SK-N-SH (cell line): ENCODE measurements at regions not wholly inside any gene's neighbourhood (a gene's known extent, or its start where the extent isn't known, plus 50 kb on each side); places are given as distances from the start of the nearest gene placed in this dataset.

Source experiments
- CTCF ChIA-PET: fragments of 300-600, 350-600 bp; formaldehyde crosslinking; extraction: SDS; loops from one replicate; lab custom pipeline; 2021; lab: Yijun Ruan, JAX
- POLR2A ChIA-PET: fragments of 350-600 bp; sonication (Branson Sonifier 250); formaldehyde crosslinking; extraction: SDS; loops from one replicate; lab custom pipeline; 2020; ENCODE audit warnings: antibody characterized with exemption, inconsistent platforms; lab: Yijun Ruan, JAX
- DNase-seq: peaks from one replicate; pipeline ENCODE4 v3.0.0; 2012
- H2AFZ ChIP-seq: fragments of 200-600 bp; sonication (generic); 2 replicates; pipeline ENCODE4 v1.8.1; 2016; ENCODE audit warnings: antibody characterized with exemption, mild to moderate bottlenecking, low read depth
- H3F3A ChIP-seq: fragments of 200-600 bp; sonication (generic); replicated peaks from 2 replicates; pipeline ENCODE3; 2016; ENCODE audit warnings: antibody characterized with exemption, mild to moderate bottlenecking; ENCODE audit not compliant: insufficient read depth
- H3K27ac ChIP-seq, 2 experiments: fragments of 200-500 bp in 1 of 2; fragments of 200-600 bp in 1 of 2; sonication (Bioruptor generic) in 1 of 2; sonication (generic), shearing (Covaris generic) in 1 of 2; 2 replicates each; pipeline versions ENCODE4 v1.5.1 to v1.6.1; 2014 to 2016; ENCODE audit warnings: low read depth in 2 of 2, inconsistent platforms in 1 of 2, low read length in 1 of 2, mild to moderate bottlenecking in 1 of 2, mixed read lengths in 1 of 2
- H3K27me3 ChIP-seq: fragments of 200-600 bp; sonication (generic), shearing (Covaris generic); 2 replicates; pipeline ENCODE4 v1.6.1; 2016; ENCODE audit warnings: mixed run types; ENCODE audit not compliant: insufficient read depth
- H3K36me3 ChIP-seq, 2 experiments: fragments of 200-500 bp in 1 of 2; fragments of 200-600 bp in 1 of 2; sonication (Bioruptor generic) in 1 of 2; sonication (generic) in 1 of 2; replicated peaks in 1 of 2; 2 replicates each; pipeline versions ENCODE3 to v1.5.1; 2014 to 2016; ENCODE audit warnings: low read length in 1 of 2, mild to moderate bottlenecking in 1 of 2; ENCODE audit not compliant: insufficient read depth in 2 of 2, control insufficient read depth in 1 of 2
- H3K4me1 ChIP-seq, 2 experiments: fragments of 200-500 bp in 1 of 2; fragments of 200-600 bp in 1 of 2; sonication (Bioruptor generic) in 1 of 2; sonication (generic), shearing (Covaris generic) in 1 of 2; 2 replicates each; pipeline versions ENCODE4 v1.5.1 to v1.6.1; 2014 to 2016; ENCODE audit warnings: low read depth in 1 of 2, low read length in 1 of 2, mixed run types in 1 of 2; ENCODE audit not compliant: insufficient read depth in 2 of 2, control insufficient read depth in 1 of 2
- H3K4me2 ChIP-seq: fragments of 200-600 bp; sonication (generic), shearing (Covaris generic); 2 replicates; pipeline ENCODE4 v1.6.1; 2017; ENCODE audit warnings: mixed run types
- H3K4me3 ChIP-seq, 2 experiments: fragments of 200-500 bp in 1 of 2; fragments of 200-600 bp in 1 of 2; sonication (Bioruptor generic) in 1 of 2; sonication (generic), shearing (Covaris generic) in 1 of 2; 2 replicates each; pipeline versions ENCODE4 v1.5.1 to v1.8.1; 2014 to 2016; ENCODE audit warnings: low read depth in 2 of 2, inconsistent platforms in 1 of 2, low read length in 1 of 2, mild to moderate bottlenecking in 1 of 2, mixed read lengths in 1 of 2, moderate library complexity in 1 of 2
- H3K79me2 ChIP-seq: fragments of 200-600 bp; sonication (generic); 2 replicates; pipeline ENCODE4 v1.8.1; 2017; ENCODE audit warnings: mild to moderate bottlenecking; ENCODE audit not compliant: insufficient read depth
- H3K9ac ChIP-seq: fragments of 200-600 bp; sonication (generic); 2 replicates; pipeline ENCODE4 v1.6.1; 2017; ENCODE audit warnings: mixed run types
- H3K9me2 ChIP-seq: fragments of 200-600 bp; sonication (generic); 2 replicates; pipeline ENCODE4 v1.6.1; 2017; ENCODE audit warnings: mixed run types
- H3K9me3 ChIP-seq: fragments of 200-600 bp; sonication (generic); 2 replicates; pipeline ENCODE4 v1.6.1; 2017; ENCODE audit warnings: mixed run types, mild to moderate bottlenecking, moderate library complexity
- H4K20me1 ChIP-seq: fragments of 200-600 bp; sonication (generic); 2 replicates; pipeline ENCODE4 v1.6.1; 2017; ENCODE audit warnings: mild to moderate bottlenecking, mixed run types; ENCODE audit not compliant: insufficient read depth
- ELF1 ChIP-seq: IDR thresholded peaks from 2 replicates; pipeline ENCODE4 v1.4.0; 2012
- EP300 ChIP-seq, 2 experiments: IDR thresholded peaks; 2 replicates each; pipeline versions ENCODE4 v1.4.0 to v1.6.1; 2012; ENCODE audit warnings: borderline replicate concordance in 1 of 2, low read depth in 1 of 2, low read length in 1 of 2
- FOSL2 ChIP-seq: IDR thresholded peaks from 2 replicates; pipeline ENCODE4 v1.4.0; 2012; ENCODE audit warnings: low read depth, mild to moderate bottlenecking, moderate library complexity, borderline replicate concordance
- FOXJ3 ChIP-seq: sonication (generic); formaldehyde crosslinking; IDR thresholded peaks from 2 replicates; pipeline ENCODE4 v1.5.1; 2020; ENCODE audit warnings: mild to moderate bottlenecking, missing genetic modification reagents
- FOXM1 ChIP-seq: IDR thresholded peaks from 2 replicates; pipeline ENCODE4 v1.4.0; 2012; ENCODE audit warnings: low read depth, mild to moderate bottlenecking
- JUND ChIP-seq: IDR thresholded peaks from 2 replicates; pipeline ENCODE4 v1.4.0; 2012
- POLR2AphosphoS5 ChIP-seq: IDR thresholded peaks from 2 replicates; pipeline ENCODE4 v1.6.1; 2012; ENCODE audit warnings: low read depth, low read length
- RAD21 ChIP-seq: IDR thresholded peaks from 2 replicates; pipeline ENCODE4 v1.6.1; 2012; ENCODE audit warnings: mild to moderate bottlenecking, low read length
- RCOR1 ChIP-seq: fragments of 150-350 bp; IDR thresholded peaks from 2 replicates; pipeline ENCODE4 v1.6.1; 2017; ENCODE audit warnings: antibody characterized with exemption, low read length
- RXRA ChIP-seq: IDR thresholded peaks from 2 replicates; pipeline ENCODE4 v1.4.0; 2012; ENCODE audit warnings: low read depth, mild to moderate bottlenecking, borderline replicate concordance
- TAF1 ChIP-seq: IDR thresholded peaks from 2 replicates; pipeline ENCODE4 v1.6.1; 2012; ENCODE audit warnings: low read depth, mild to moderate bottlenecking, low read length, moderate library complexity, borderline replicate concordance
- TCF12 ChIP-seq: IDR thresholded peaks from 2 replicates; pipeline ENCODE4 v1.4.0; 2012
- YY1 ChIP-seq: IDR thresholded peaks from 2 replicates; pipeline ENCODE4 v1.4.0; 2012; ENCODE audit warnings: low read depth, mild to moderate bottlenecking
- WGBS: methylation state at CpG from one replicate; pipeline ENCODE4 v1.1.6; 2017; ENCODE audit warnings: low lambda C conversion rate; 5-methylcytosine and 5-hydroxymethylcytosine counted together
- TF ChIP-seq, protein P1 (sequence below): fragments of 200-600 bp; sonication (generic); IDR thresholded peaks from 2 replicates; pipeline ENCODE4 v1.6.1; 2017; ENCODE audit warnings: antibody characterized with exemption, mild to moderate bottlenecking, moderate library complexity
- TF ChIP-seq, protein P2 (sequence below): IDR thresholded peaks from 2 replicates; pipeline ENCODE4 v1.4.0; 2012; ENCODE audit warnings: low read depth
- TF ChIP-seq, protein P3 (sequence below): fragments of 150-350 bp; IDR thresholded peaks from 2 replicates; pipeline ENCODE4 v1.6.1; 2017; ENCODE audit warnings: antibody characterized with exemption, low read length, low read depth, borderline replicate concordance
- TF ChIP-seq, protein P4 (sequence below): IDR thresholded peaks from 2 replicates; pipeline ENCODE4 v1.4.0; 2012; ENCODE audit warnings: low read depth, borderline replicate concordance
- TF ChIP-seq, protein P5 (sequence below): IDR thresholded peaks from 2 replicates; pipeline ENCODE4 v1.4.0; 2012; ENCODE audit warnings: low read depth, borderline replicate concordance

DNA sequence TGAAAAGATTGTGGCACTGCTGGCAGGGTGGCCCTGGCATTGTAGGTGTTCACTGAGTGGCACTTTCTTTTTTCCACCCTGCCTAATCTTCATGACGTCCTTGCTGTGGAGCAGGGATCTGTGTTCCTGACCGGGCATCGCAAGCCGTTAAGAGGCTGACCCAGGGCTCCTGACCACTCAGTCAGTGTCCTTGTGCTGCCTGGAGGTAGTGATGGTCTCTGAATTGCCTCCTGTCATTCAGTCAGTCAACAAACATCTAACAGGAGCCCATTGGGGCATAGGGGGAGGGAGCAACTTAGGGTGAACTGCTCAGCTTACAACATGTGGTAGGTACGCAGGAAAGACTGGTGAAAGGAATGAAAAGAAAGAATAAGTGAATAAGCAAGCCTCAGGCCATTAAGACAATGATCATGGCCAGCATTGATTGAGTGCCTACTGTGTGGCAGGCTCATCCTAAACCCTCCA lies 152.0 kb downstream of the CEBPB start:
- H2AFZ ChIP-seq = no peak overlapping the region
- ChIA-PET POLR2A (no interaction called here), CTCF (no interaction called here)
- no peaks in the 10 kb centered on the region for H3K9me2 ChIP-seq
- no peaks in the 10 kb centered on the region for H4K20me1 ChIP-seq
- no peak overlapping the region for H3K27ac ChIP-seq
- no peaks in the 10 kb centered on the region for H3K27me3 ChIP-seq
- WGBS = 93% methylated on average over 5 of the region's 5 CpGs
- peaks cover 13 to 39% of the 10 kb centered on the region in 2 experiments; a peak in 3 of 4 replicates for H3K4me1 ChIP-seq
- no peak overlapping the region for H3K9ac ChIP-seq
- H3F3A ChIP-seq = peaks cover 4% of the 10 kb centered on the region
- H3K4me3 ChIP-seq = no peak overlapping the region
- H3K79me2 ChIP-seq = no peaks in the 10 kb centered on the region
- H3K9me3 ChIP-seq = no peaks in the 10 kb centered on the region
- TF ChIP-seq, protein P1, sequence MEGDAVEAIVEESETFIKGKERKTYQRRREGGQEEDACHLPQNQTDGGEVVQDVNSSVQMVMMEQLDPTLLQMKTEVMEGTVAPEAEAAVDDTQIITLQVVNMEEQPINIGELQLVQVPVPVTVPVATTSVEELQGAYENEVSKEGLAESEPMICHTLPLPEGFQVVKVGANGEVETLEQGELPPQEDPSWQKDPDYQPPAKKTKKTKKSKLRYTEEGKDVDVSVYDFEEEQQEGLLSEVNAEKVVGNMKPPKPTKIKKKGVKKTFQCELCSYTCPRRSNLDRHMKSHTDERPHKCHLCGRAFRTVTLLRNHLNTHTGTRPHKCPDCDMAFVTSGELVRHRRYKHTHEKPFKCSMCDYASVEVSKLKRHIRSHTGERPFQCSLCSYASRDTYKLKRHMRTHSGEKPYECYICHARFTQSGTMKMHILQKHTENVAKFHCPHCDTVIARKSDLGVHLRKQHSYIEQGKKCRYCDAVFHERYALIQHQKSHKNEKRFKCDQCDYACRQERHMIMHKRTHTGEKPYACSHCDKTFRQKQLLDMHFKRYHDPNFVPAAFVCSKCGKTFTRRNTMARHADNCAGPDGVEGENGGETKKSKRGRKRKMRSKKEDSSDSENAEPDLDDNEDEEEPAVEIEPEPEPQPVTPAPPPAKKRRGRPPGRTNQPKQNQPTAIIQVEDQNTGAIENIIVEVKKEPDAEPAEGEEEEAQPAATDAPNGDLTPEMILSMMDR = no peak
- TF ChIP-seq ELF1 = no peak
- TF ChIP-seq TAF1 = no peak
- TF ChIP-seq, all 33 proteins: peak for 0
- no peak for DNase-seq
- Histone ChIP-seq H3K4me2 (no peak overlapping the region), H3K36me3 (no peaks in the 10 kb centered on the region)

DNA sequence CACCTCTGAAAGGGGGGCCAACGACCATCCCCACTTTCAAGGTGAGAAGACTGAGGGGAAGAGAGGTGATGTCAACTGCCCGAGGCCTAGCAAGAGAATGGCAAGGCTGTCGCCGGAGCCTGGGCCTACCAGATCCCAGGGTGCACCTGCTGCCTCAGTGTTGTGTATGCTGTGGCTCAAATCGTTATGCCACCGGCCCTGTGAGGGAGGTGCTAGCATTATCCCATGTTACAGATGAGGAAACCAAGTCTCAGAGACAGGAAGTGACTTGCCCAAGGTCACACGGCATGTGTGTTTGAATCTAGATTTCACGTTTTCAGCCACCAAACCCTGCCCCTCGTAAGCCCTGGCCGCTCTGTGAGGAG lies 152.5 kb downstream of the CEBPB start:
- no peaks in the 10 kb centered on the region for H4K20me1 ChIP-seq
- CTCF ChIA-PET = no interaction called here
- POLR2A ChIA-PET = no interaction called here

DNA sequence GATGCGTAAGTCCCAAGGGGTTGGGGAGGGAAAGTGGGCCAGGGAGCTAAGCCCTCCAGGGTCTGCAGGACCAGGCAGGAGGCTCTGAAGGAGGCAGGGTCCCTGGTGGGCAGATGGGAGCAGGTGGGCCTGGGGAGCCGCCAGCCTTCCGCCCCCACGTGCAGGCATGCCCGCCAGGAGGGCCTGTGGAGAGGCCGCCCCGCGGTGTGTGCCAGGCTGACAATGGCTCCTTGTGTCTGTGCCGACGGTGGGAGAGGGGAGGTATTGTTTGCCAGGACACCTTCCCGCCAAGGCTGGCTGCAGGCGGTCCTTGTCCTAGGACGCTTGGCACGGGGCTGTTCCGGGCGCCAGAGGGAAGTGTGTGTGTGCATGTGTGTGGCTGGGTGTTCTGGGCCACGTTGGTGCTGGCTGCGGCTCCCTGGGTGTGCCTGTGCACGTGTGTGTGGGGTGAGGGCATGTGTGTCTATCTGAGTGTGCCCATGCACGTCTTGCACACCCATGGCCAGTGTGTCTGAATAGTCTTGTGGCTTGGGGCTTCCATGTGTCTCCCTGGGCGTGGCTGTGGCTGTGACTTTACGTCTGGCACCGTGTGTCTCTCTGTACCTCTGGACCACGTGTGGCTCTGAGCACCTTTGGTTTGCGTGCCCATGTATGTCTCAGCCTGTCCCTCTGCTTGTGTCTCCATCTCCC lies 153.0 kb downstream of the CEBPB start:
- POLR2A ChIA-PET = no interaction called here
- Histone ChIP-seq H3K27ac (no peak overlapping the region), H3F3A (peaks cover under 1% of the 10 kb centered on the region), H3K79me2 (no peaks in the 10 kb centered on the region), H2AFZ (no peak overlapping the region), H3K27me3 (no peaks in the 10 kb centered on the region), H3K4me3 (no peak overlapping the region), H3K9me3 (no peaks in the 10 kb centered on the region), H3K4me1 (peaks cover 13 to 35% of the 10 kb centered on the region in 2 experiments; a peak in 3 of 4 replicates), H3K36me3 (no peaks in the 10 kb centered on the region), H4K20me1 (no peaks in the 10 kb centered on the region), H3K4me2 (no peak overlapping the region), H3K9me2 (no peaks in the 10 kb centered on the region), H3K9ac (no peak overlapping the region)
- no peak for DNase-seq
- CTCF ChIA-PET = interaction anchor here (1.3 kb wide), 1 partner anchor 9 kb away, joined by 3 read pairs; no protein-coding TSS in a partner anchor
- WGBS = 95% methylated on average over 13 of the region's 25 CpGs
- no peak for TF ChIP-seq RXRA
- TF ChIP-seq, protein P2, sequence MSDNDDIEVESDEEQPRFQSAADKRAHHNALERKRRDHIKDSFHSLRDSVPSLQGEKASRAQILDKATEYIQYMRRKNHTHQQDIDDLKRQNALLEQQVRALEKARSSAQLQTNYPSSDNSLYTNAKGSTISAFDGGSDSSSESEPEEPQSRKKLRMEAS = no peak
- no peak for TF ChIP-seq EP300 (IDR thresholded peaks at IDR 0.05; ENCODE audit: borderline replicate concordance in 1 of 2, low read depth in 1 of 2, low read length in 1 of 2)
- TF ChIP-seq, protein P3, sequence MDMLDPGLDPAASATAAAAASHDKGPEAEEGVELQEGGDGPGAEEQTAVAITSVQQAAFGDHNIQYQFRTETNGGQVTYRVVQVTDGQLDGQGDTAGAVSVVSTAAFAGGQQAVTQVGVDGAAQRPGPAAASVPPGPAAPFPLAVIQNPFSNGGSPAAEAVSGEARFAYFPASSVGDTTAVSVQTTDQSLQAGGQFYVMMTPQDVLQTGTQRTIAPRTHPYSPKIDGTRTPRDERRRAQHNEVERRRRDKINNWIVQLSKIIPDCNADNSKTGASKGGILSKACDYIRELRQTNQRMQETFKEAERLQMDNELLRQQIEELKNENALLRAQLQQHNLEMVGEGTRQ = no peak
- TF ChIP-seq FOXJ3 (CRISPR knock-in tag) = no peak
- TF ChIP-seq FOSL2 = no peak
- no peak for TF ChIP-seq RCOR1
- TF ChIP-seq TCF12 = no peak
- no peak for TF ChIP-seq YY1
- no peak for TF ChIP-seq JUND
- TF ChIP-seq, protein P4, sequence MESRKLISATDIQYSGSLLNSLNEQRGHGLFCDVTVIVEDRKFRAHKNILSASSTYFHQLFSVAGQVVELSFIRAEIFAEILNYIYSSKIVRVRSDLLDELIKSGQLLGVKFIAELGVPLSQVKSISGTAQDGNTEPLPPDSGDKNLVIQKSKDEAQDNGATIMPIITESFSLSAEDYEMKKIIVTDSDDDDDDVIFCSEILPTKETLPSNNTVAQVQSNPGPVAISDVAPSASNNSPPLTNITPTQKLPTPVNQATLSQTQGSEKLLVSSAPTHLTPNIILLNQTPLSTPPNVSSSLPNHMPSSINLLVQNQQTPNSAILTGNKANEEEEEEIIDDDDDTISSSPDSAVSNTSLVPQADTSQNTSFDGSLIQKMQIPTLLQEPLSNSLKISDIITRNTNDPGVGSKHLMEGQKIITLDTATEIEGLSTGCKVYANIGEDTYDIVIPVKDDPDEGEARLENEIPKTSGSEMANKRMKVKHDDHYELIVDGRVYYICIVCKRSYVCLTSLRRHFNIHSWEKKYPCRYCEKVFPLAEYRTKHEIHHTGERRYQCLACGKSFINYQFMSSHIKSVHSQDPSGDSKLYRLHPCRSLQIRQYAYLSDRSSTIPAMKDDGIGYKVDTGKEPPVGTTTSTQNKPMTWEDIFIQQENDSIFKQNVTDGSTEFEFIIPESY = no peak
- TF ChIP-seq FOXM1 = no peak
- TF ChIP-seq, protein P5, sequence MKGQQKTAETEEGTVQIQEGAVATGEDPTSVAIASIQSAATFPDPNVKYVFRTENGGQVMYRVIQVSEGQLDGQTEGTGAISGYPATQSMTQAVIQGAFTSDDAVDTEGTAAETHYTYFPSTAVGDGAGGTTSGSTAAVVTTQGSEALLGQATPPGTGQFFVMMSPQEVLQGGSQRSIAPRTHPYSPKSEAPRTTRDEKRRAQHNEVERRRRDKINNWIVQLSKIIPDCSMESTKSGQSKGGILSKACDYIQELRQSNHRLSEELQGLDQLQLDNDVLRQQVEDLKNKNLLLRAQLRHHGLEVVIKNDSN = no peak

More for the DNA sequence above, 152.5 kb downstream of the CEBPB start:
- Histone ChIP-seq H3K9me3 (no peaks in the 10 kb centered on the region), H3K4me2 (no peak overlapping the region), H3K79me2 (no peaks in the 10 kb centered on the region), H3F3A (peaks cover 4% of the 10 kb centered on the region), H3K27me3 (no peaks in the 10 kb centered on the region), H3K4me1 (peaks cover 13 to 39% of the 10 kb centered on the region in 2 experiments; a peak in 3 of 4 replicates), H2AFZ (no peak overlapping the region), H3K36me3 (no peaks in the 10 kb centered on the region), H3K9ac (no peak overlapping the region), H3K4me3 (no peak overlapping the region), H3K27ac (no peak overlapping the region), H3K9me2 (no peaks in the 10 kb centered on the region)
- TF ChIP-seq RAD21 (no peak), FOSL2 (no peak), POLR2AphosphoS5 (no peak)
- no peak for DNase-seq
- WGBS = 74% methylated on average over 6 of the region's 10 CpGs
